Loucy (cell line): ENCODE measurements at regions not wholly inside any gene's neighbourhood (a gene's known extent, or its start where the extent isn't known, plus 50 kb on each side); places are given as distances from the start of the nearest gene placed in this dataset.

Experiments
- H2AFZ ChIP-seq: fragments of 200-600 bp; sonication (generic); 2 replicates; pipeline ENCODE4 v1.6.0; 2016; ENCODE audit warnings: antibody characterized with exemption, mild to moderate bottlenecking, low read length, moderate library complexity
- H3F3A ChIP-seq: fragments of 200-600 bp; 2 replicates; pipeline ENCODE4 v1.6.0; 2016; ENCODE audit warnings: antibody characterized with exemption, low read depth, mild to moderate bottlenecking
- H3K27me3 ChIP-seq: fragments of 200-600 bp; sonication (generic); 2 replicates; pipeline ENCODE4 v1.6.1; 2014; ENCODE audit warnings: low read length, mild to moderate bottlenecking; ENCODE audit not compliant: insufficient read depth, poor library complexity, severe bottlenecking
- H3K36me3 ChIP-seq: fragments of 200-600 bp; sonication (generic); 2 replicates; pipeline ENCODE4 v1.6.1; 2016; ENCODE audit warnings: low read length; ENCODE audit not compliant: insufficient read depth
- H3K4me1 ChIP-seq: fragments of 200-600 bp; sonication (generic); 2 replicates; pipeline ENCODE4 v1.5.1; 2014; ENCODE audit warnings: low read length, mild to moderate bottlenecking; ENCODE audit not compliant: insufficient read depth, poor library complexity, severe bottlenecking
- H3K4me2 ChIP-seq: fragments of 200-600 bp; sonication (generic); 2 replicates; pipeline ENCODE4 v1.6.0; 2014; ENCODE audit warnings: antibody characterized with exemption, low read length, low read depth, mild to moderate bottlenecking; ENCODE audit not compliant: poor library complexity, severe bottlenecking
- H3K4me3 ChIP-seq: fragments of 200-600 bp; sonication (generic); 2 replicates; pipeline ENCODE4 v1.5.1; 2014; ENCODE audit warnings: low read length, mild to moderate bottlenecking, mixed read lengths; ENCODE audit not compliant: poor library complexity, severe bottlenecking
- H3K79me2 ChIP-seq: fragments of 200-600 bp; sonication (generic); 2 replicates; pipeline ENCODE4 v1.6.1; 2014; ENCODE audit warnings: low read length; ENCODE audit not compliant: insufficient read depth
- H3K9ac ChIP-seq: fragments of 200-600 bp; sonication (generic); 2 replicates; pipeline ENCODE4 v1.6.0; 2014; ENCODE audit warnings: mild to moderate bottlenecking, low read depth, low read length, moderate library complexity; ENCODE audit not compliant: poor library complexity, severe bottlenecking
- H3K9me2 ChIP-seq: fragments of 200-600 bp; sonication (generic); replicated peaks from 2 replicates; pipeline ENCODE4 v1.6.1; 2016; ENCODE audit warnings: low read depth, low read length, mixed read lengths
- H3K9me3 ChIP-seq: fragments of 200-600 bp; sonication (generic); 2 replicates; pipeline ENCODE4 v1.6.1; 2014; ENCODE audit warnings: mild to moderate bottlenecking, antibody characterized with exemption, low read length, low read depth; ENCODE audit not compliant: insufficient read depth
- H4K20me1 ChIP-seq: fragments of 200-600 bp; sonication (generic); 2 replicates; pipeline ENCODE4 v1.6.0; 2014; ENCODE audit warnings: antibody characterized with exemption, low read length, mild to moderate bottlenecking; ENCODE audit not compliant: insufficient read depth, poor library complexity, severe bottlenecking
- CTCF ChIP-seq: fragments of 200-600 bp; sonication (generic); conservative IDR thresholded peaks from 2 replicates; pipeline ENCODE4 v1.5.1; 2014; ENCODE audit warnings: mild to moderate bottlenecking, antibody characterized with exemption, low read length
- EZH2phosphoT487 ChIP-seq: fragments of 200-600 bp; IDR thresholded peaks from 2 replicates; pipeline ENCODE4 v1.6.1; 2018; ENCODE audit warnings: antibody characterized with exemption, mild to moderate bottlenecking, moderate library complexity, borderline replicate concordance

- Histone ChIP-seq H2AFZ (no peak overlapping the region), H3K4me1 (peaks cover 2% of the 10 kb centered on the region), H3K4me3 (no peak overlapping the region), H4K20me1 (no peaks in the 10 kb centered on the region), H3K36me3 (no peaks in the 10 kb centered on the region), H3K9ac (no peak overlapping the region), H3K4me2 (no peak overlapping the region), H3K79me2 (no peaks in the 10 kb centered on the region), H3F3A (no peaks in the 10 kb centered on the region), H3K9me3 (peaks cover 8% of the 10 kb centered on the region; the same call in 1 of the 2 replicates), H3K27me3 (no peaks in the 10 kb centered on the region), H3K9me2 (no peaks in the 10 kb centered on the region)
- no peak for TF ChIP-seq EZH2phosphoT487
- no peak for TF ChIP-seq CTCF
Measured at GRCh38 chr6:106770081-106770480, 140.7 kb downstream of the QRSL1 start.

- no peak overlapping the region for H2AFZ ChIP-seq
- H3K9ac ChIP-seq = no peak overlapping the region
- no peaks in the 10 kb centered on the region for H3K27me3 ChIP-seq
- H3K4me3 ChIP-seq = no peak overlapping the region
- no peak for TF ChIP-seq CTCF
- TF ChIP-seq EZH2phosphoT487 = no peak
- peaks cover 8% of the 10 kb centered on the region; the same call in 1 of the 2 replicates for H3K9me3 ChIP-seq
- no peaks in the 10 kb centered on the region for H3K79me2 ChIP-seq
- H3F3A ChIP-seq = no peaks in the 10 kb centered on the region
- H3K9me2 ChIP-seq = no peaks in the 10 kb centered on the region
- H3K4me1 ChIP-seq = peaks cover 6% of the 10 kb centered on the region
- no peak overlapping the region for H3K4me2 ChIP-seq
- H3K36me3 ChIP-seq = no peaks in the 10 kb centered on the region
- no peaks in the 10 kb centered on the region for H4K20me1 ChIP-seq
Measured at GRCh38 chr6:106767271-106767670, 137.9 kb downstream of the QRSL1 start.

GRCh38 chr6:106766201-106766600 lies 136.8 kb downstream of the QRSL1 start:
- Histone ChIP-seq H3K79me2 (no peaks in the 10 kb centered on the region), H3K27me3 (no peaks in the 10 kb centered on the region)

More at GRCh38 chr6:106766201-106766600, 136.8 kb downstream of the QRSL1 start:
- H3K36me3 ChIP-seq = no peaks in the 10 kb centered on the region
- peaks cover 6% of the 10 kb centered on the region for H3K4me1 ChIP-seq
- H3K9me2 ChIP-seq = no peaks in the 10 kb centered on the region
- H2AFZ ChIP-seq = no peak overlapping the region
- H3K4me3 ChIP-seq = no peak overlapping the region
- no peaks in the 10 kb centered on the region for H3F3A ChIP-seq
- peaks cover 8% of the 10 kb centered on the region; the same call in 1 of the 2 replicates for H3K9me3 ChIP-seq
- no peak overlapping the region for H3K4me2 ChIP-seq
- TF ChIP-seq EZH2phosphoT487 (no peak), CTCF (no peak)
- no peak overlapping the region for H3K9ac ChIP-seq
- no peaks in the 10 kb centered on the region for H4K20me1 ChIP-seq
